HG03039 (cell line): ENCODE measurements at regions not wholly inside any gene's neighbourhood (a gene's known extent, or its start where the extent isn't known, plus 50 kb on each side); places are given as distances from the start of the nearest gene placed in this dataset.

Experiments used
- ATAC-seq: cut with Tn5 transposase; IDR thresholded peaks from one replicate; pipeline ENCODE4 v1.9.1; 2021; ENCODE audit warnings: mild to moderate bottlenecking, moderate library complexity; ENCODE audit not compliant: unreplicated experiment

DNA sequence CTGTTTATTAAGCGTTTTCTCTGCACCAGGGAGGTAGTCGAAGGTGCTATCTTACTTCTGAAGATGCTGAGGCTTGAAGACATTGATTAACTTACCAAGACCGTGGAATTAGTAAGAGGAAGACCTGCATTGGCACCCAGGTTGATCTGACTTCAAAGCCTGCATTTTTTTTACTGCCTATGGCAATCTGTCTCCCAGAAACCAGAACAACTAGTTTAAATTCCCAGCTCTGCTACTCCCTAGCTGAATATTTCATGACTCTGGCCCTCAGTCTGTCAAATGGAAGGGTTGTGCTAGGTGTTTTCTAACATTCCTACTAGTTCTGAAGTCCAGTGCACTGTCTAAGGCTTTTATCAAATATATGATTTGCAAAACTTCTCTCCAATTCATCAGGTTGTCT lies 52.0 kb upstream of the GRAMD1B start:
- no peak for ATAC-seq

DNA sequence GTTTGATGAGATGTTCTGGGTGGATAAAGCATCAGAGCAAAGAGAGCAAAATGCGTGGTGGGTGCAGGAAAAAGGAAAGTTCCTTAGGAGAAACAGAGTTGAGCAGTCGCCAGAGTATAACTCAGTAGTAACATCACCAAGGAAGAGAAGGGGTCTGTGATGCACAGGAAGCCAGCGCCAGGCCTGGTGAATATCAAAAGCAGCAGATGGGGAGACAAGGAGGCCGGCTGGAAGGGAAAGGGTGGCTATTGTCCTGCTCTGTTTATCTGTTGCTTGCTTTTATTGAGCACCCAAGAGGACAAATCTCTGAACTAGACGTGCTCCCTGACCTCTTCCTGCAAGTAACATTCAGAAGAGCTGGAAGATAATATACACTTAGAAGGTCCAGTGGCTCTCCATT lies 52.7 kb upstream of the GRAMD1B start:
- ATAC-seq, result no peak

DNA sequence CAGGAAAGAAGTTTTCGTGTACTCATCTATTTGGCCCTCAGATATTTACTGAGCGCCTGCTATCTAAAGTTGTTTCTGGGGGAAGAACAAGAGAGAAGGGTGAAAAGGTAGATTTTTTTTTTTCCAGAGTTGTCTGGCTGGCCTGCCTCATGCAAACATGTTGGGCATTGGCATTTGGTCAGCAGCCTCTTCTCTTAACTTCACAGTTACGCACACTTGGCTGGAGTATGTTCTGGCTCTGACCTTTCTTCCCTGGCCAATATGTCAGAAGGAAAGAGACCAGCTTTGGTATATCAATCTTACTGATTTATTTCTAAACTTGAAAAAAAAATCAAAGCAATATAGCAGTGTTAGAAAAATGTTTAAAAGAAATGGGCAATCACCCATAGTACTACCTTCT lies 54.2 kb upstream of the GRAMD1B start:
- no peak for ATAC-seq

DNA sequence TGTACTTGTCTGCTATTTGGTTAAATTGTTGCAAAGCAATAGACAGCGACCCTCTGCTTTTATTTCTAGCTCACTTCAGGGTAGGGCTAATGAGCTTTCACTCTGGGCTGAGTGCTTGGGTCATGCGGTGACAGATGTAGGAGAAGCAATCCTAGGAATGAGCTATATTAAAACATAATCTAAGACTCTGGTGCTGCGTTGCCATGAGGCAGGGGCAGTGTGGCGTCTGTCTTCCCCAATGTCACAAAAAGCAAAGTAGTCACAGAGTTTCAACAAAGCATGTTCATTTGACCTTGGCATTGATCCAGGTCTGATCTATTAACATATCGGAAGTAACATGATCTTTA lies 55.5 kb upstream of the GRAMD1B start:
- ATAC-seq, result no peak

DNA sequence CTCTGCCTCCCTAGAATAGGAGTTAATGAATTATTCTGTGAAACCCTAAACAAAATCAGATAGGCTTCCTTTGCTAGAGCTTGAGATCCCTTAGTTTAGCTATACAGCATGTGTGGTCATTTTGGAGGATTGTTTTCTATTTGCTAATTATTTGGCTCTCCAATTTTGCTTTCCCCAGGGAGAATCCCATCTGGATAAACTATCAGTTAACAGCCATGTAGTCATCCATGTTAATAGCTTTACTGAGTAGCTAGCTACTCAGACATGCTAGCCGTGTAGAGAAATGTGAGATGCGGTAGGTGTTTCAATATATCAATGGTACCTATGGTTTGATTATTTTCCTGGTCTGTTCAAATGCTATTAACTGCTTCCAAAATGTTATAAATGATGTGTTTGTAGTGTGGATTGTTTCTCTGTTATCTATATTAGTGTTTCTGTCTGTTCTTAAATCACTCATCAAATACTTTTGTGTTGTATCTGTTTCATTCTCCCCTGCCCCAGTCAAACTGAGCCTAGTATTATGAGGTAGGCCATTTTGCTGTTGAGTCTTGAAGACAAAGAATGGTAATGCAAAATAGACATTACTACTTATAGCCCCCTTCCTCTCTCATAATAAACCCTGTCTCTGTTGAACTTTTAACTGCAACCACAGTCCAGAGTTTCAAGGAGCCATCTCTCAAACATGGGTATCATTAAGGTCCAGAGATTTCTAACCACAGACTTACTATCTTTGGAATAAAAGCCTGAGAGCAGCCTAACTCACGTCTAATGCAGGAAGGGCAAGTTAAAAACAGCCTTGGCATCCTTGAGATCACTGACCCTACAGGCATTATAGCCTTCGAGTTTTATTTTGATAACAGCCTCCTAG lies 56.1 kb upstream of the GRAMD1B start:
- ATAC-seq, result no peak

DNA sequence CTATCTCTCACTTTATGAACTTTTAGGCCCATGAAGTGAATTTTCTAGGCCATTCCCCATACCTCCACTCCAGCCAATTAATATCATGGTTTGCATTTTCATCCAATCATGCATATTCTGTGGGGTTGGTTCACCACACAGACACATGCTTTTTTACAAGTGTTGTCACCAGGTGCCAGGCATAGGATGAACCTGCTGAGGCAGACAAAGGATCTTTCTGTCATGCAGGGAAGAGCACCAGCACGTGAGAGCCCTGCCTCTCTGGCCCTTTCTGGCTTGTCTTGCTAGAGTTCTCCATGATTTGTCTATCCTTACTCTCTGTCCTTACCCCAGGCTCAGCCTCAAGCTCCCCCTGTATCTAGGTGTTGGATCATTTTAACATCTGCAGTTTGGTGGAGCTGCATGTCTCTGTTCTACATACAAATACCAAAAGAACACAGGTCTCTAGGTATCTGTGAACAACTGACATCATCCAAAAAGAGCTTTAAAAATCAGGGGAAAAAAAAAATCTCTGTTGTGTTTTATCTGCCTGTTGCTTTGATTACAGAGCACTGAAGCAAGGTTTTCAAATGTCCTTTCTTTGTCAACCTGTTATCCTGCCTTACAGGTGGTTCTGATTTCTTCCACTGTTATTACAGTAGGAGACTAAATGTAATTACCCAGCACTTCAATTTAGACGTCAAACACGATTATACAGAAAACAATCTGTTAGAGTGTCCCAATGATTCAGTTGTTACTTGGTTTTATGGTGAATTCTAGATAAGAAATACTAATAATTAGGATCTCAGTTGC lies 58.4 kb upstream of the GRAMD1B start:
- no peak for ATAC-seq

DNA sequence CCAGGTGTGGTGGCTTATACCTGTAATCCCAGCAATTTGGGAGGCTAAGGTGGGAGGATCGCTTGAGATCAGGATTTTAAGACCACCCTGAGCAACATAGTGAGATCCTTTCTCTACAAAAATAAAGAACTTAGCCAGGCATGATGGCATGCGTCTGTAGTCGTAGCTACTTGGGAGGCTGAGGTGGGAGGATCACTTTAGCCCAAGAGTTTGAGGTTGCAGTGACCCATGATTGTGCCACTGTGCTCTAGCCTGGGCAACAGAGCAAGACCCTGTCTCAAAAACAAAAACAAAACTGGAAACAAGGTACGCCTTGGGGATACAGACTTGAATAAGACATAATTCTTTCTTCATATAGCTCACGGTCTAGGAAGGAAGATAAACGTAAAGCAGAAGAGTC lies 63.1 kb upstream of the GRAMD1B start:
- ATAC-seq, result no peak

DNA sequence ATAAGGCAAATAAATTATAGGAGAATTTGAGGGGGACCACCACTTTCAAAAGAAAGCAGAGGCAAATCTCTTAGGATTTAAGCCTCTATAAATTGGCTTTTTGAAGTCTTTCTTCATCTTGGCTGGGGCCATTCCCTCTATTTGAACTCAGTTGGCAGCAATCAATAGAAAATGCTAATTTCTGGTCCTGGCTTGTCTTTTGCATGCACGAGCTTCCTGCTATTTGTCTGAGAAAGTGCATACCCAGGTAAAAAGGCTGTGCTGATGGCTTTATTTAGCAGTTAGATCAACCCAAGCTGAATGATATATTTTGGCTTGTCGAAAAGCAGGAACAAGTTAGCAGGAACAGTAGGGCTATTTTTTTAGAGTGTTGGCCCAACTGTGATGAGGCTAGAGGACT lies 64.1 kb upstream of the GRAMD1B start:
- ATAC-seq, result no peak

DNA sequence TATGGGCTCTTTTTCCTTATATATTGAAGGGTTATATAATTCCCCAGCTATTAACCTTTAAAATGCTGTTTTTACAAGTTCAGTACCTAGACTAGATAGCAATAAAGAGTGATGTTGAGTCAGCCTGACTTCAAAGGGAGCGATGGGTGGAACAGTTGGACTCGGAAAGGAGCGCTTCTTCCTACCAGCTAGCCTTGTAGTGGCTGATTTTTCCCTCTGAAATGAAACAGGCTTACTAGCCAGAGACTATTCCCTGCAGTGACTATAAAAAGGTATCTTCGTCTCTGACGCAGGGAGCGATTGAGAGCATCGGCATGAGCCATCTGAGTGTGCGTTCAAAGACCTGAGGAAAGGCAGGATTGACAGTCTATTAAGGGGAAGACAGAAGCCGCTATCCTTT lies 66.0 kb upstream of the GRAMD1B start:
- ATAC-seq, result no peak

DNA sequence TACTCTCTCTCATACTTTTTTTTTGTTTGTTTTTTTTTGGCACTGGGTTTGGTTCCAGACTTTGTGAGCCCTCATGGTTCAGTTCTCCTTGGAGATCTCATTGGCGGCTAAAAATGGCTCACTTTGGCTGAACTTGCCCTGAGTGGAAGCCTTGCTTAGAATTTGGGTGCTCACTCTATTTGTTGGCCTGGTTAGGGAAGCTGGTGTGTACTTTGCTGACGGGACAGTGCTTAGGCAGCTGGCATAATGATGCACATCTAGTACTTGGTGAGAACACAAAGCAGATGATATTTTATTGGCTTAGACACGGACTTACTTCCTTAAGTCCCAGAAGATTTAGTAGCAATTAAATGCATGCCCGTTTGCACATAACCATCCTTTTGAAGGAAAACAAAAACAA lies 66.5 kb upstream of the GRAMD1B start:
- ATAC-seq, result no peak

DNA sequence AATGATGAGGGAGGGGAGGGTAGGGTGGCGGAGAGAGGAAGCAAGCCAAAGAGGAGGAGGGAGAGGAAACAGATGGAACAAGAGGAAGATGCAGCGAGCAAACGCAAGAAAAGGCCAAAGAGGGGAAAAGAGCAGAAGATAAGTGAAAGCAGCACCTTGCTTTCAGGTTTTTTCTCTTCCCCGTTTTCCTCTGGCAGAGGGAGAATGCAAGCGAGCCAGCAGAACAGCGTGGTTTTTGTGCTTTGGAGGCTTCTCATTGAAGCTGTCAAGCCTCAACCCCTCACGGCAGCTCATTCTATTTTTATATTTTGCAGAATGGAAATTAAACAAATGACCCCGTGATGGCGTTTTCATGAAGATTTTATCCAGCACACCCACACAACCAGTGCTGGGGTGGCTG lies 67.1 kb upstream of the GRAMD1B start:
- no peak for ATAC-seq

DNA sequence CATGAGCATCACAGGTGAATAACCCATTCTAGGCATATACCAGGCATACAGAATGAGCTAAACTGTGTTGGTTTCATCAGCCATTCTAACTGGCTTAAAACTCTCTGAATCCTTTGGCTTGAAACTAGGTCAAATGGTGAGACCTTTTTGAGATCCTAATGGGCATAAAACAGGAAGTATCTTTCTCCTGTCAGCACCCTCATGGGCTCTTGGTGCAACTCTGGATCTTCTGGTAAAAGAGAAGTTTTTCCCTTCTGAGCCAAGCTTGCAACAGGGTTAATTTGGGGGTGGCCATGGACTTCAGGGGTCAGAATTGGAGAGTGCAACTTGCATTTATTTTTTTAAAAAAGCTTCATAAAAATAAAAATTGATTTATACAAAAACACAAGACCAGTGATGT lies 67.9 kb upstream of the GRAMD1B start:
- no peak for ATAC-seq

DNA sequence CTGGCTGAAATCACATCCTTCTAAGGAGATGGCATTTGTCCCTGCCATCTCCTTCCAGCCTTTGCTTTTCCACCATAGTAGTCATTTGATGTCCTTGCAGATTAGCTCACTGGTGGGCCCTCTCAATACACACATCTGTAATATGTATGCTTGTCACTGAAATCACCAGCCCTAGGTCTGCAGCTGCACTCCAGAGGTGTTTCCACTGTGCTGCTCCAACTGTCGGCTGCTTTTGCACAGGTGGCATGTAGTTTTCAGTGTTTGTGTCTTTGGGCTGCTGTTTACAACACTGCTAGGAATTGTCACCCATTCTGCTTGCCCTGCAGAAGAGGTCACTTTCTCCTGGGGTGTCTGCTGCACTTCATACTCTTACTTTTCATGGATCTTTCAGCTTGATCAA lies 69.0 kb upstream of the GRAMD1B start:
- ATAC-seq, result no peak

DNA sequence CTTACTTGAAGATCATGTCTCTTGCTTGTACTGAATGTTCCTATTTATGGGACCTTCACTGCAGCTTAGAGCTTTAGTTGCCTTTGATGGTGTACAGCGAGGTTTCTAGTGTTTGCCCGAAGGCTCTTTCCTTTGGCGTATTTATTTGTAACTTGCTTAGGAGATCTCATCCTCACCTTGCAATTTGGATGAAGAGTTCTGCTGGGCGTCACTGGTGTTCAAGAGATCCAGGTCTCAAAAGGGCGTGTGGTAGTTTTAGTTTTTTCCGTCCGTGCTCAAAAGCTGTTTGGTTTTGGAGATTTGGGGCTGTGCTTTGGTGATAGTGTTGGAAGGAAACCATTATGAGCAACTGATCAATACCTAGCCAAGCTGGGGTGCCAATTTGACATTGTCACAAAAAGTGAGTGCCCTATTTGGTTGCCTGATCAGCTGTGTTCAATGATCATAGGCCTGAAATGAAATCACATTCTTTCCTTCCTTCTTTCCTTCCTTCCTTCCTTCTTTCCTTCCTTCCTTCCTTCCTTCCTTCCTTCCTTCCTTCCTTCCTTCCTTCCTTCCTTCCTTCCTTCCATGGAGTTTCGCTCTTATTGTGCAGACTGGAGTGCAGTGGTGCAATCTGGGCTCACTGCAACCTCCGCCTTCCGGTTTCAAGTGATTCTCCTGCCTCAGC lies 69.7 kb upstream of the GRAMD1B start:
- no peak for ATAC-seq

DNA sequence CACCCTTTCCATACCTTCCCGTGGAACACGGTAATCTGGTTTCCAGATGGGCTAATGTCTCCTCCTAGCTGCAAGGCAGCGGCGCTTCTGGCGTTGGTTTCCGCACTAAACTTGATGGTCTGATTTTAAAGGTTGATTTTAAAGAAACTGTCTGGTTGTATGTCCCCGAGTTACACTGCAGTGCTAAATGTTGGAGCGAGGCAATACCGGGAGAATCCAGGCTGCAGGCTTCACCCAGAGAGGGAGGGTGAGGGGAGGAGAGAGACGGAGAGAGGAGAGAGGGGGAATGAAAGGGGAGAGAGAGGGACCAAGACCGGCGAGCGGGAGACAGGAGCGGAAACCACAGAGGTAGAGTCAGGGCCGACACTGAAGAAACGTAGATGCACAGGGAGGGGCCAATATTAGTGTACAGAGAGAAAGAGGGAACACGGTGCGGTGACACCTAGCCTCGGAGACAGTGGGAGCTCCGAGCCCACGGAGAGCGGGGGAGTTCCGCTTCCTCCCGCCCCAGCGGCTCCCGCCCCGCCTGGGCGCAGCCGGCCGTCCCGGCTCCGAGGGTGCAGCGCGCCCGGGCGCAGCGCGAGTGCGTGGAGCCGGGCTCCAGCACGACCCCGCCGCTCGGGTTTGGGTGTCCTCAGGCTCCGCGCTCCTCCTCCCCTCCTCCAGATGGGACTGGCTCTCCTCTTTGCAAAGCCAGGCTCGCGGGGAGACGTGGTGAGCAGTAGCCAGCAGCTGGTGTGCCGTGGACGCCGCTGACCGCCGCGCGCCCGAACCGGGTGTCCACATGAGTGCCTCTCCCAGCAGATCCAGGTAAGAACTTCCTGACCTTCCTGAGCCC lies 71.9 kb upstream of the GRAMD1B start:
- ATAC-seq, result peak; percentile 60

DNA sequence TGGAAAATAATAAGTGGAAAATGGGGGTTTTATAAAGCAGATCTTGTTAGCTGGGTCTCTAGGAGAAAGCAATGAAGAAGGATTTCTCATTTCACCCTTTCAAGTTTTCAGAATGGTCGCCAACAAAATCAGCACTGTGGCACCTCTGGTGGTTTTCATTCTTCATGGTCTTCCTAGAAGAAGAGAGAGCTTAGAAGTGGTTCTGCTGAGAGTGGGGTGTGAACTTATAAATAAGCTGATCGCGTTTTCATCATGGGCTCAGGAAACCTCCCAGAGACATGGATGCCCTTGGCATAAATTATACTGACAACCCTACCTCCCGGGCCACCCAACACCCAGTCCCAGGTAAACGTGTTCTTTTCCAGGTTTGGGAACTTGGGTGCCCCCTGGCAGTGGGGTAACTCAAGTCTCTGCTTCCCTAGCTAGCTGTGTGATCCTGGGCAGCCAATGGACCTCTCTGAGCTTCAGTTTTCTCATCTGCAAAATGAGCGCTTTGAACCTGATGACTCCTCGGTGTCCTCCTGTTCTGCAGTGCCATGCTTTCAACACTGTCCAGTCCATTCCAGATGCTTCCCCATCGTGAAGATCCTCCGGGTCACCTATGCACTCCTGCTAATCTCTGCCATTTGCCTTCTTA lies 72.6 kb upstream of the GRAMD1B start:
- ATAC-seq, result no peak

DNA sequence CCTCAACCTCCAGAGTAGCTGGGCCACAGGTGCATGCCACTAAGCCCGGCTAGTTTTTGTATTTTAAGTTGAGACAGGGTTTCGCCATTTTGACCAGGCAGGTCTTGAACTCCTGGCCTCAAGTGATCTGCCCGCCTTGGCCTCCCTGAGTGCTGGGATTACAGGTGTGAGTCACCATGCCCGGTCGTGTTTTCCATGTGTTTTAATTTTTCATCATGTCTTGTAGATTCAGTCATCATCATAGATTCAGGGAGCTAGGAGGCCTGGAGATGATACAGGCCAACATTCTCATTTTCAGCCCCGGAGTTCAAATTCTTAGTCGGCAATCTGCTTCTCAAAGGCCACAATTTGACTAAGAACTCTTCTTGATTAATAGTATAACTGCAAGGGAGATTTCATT lies 73.5 kb upstream of the GRAMD1B start:
- no peak for ATAC-seq

DNA sequence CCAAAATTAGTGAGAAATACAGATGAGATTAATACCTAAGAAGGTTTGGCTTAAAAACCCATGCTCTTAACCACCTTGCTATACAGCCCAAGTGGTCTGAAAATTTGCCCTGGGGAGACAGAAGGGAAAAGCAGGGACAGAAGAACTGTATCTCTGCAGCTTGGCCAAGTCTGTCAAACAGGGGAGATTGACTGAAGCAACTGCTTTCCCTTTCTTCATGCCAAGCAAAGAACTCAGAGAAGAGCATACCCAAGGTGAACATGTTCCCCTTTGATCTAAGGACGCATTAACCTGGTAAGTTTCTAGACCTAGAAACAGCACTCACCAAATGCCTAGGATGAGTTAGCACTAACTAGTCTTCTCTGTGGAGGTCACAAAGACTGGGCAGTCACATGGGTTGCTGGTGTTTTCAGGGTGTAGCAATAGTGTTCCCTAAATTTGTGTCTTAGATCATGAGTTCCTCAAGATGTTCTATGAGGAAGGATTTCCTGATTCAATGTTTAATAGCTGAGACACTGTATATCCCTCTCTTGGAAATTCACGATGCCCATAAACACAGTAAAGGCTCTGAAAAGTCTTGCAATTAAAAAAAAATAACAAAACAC lies 75.6 kb upstream of the GRAMD1B start:
- ATAC-seq, result no peak

DNA sequence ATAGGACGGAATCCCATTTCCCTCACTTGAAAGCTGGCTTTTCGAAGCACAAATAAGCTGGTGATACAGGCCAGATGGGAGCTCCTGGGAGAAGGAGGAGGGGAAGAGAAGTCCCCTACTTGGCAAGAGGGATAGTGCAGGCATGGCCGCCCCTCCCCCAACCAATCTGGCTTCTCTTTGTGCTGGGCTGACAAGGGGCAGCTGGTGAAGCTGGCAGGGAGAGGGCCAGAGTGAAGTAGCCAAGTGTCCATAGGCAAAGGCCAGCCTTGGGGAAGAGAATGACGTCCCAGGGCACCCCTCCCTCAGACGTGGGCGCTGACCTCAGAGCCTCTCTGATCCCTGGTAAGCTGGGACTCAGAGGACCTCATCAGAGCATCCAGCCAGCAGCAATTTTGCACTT lies 78.7 kb upstream of the GRAMD1B start:
- ATAC-seq, result no peak

DNA sequence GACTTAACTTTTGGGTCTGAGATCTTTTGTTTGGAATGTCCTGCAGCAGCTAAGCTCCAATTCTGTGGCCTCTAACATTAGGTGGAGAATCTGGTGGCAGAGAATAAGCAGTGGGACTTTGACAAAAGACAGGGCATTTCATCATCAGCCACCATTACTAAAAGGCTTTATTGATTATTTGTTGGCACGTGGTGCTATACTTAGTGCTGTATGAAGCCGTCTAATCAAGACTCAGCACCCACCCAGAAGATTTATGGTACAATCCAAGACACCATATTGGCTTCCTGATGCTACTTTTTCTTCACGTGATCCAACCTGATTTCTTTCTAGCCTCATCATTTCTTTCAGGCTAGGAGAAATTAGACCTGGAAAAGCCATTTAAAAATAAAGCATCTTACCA lies 80.7 kb upstream of the GRAMD1B start:
- no peak for ATAC-seq
